ENCODE measurements at regions not wholly inside any gene's neighbourhood (a gene's known extent, or its start where the extent isn't known, plus 50 kb on each side); places are given as distances from the start of the nearest gene placed in this dataset.

DNA sequence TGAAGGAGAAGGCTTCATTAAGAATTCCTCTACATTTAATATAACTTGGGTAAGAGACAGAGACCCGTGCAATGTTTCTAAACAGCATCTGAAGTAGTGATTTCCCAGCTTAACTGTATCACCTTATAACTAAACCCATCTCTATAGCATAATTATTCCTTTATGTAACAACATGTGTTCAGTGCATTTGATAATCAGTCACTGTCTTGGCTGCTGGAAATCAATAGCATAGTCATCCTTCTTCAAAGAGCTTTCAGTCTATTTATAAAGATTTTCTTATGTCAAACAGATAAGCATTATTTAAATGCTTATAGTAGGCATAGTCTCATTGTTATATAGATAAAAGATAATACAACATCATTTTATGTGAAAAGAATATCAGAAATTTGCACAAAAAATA is 80.1 kb upstream of the TYRP1 start:
- no peak overlapping the region for H3K4me3 ChIP-seq
- DNase-seq = no peak
- H3K9me3 ChIP-seq = no peaks in the 10 kb centered on the region
- H3K36me3 ChIP-seq = no peaks in the 10 kb centered on the region
- peaks cover 76% of the 10 kb centered on the region for H3K27me3 ChIP-seq

DNA sequence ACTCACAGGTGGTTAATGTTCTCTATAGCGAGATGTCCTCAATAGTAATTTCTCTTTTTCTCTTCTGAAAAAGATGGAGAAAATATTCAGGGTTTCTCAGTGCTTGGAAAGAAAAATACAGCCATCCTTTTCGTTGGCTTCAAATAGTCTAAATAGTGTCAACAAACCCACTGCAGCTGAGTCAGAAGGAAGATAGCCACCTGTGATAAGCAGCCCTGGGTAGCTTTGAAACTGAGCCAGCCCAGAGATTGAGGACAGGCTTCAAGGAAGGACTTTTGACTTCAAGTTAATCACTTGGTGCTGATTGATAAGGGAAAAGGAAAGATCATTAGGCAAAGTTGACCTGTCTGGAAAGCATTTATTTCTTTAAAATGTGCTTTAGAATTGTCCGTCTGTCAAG is 78.7 kb upstream of the TYRP1 start:
- Histone ChIP-seq H3K27me3 (peaks cover 83% of the 10 kb centered on the region), H3K4me3 (no peak overlapping the region)
- no peak for DNase-seq

DNA sequence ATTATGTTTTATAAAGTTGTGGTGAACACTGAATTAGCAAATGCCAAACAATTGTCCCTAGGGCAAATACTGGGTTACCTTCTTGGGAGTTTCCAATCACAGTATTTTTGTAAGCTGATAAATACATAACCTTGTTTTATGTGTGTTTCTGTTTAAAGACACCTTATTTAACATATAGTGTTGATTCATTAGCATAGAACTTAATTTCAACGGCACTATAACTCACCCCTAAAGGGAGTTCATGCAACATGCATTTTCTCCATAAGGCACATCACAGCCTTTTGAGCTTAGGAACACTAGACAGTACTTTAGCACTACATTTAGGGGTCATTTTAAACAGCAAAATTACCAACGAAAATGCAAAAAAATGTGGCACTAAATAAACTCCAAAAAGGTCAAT is 74.2 kb upstream of the TYRP1 start:
- Histone ChIP-seq H3K27me3 (peaks cover 78% of the 10 kb centered on the region), H3K9me3 (no peaks in the 10 kb centered on the region), H3K36me3 (no peaks in the 10 kb centered on the region), H3K4me3 (no peak overlapping the region)
- DNase-seq = no peak

More for the DNA sequence above, 78.7 kb upstream of the TYRP1 start:
- Histone ChIP-seq H3K36me3 (no peaks in the 10 kb centered on the region), H3K9me3 (no peaks in the 10 kb centered on the region)

DNA sequence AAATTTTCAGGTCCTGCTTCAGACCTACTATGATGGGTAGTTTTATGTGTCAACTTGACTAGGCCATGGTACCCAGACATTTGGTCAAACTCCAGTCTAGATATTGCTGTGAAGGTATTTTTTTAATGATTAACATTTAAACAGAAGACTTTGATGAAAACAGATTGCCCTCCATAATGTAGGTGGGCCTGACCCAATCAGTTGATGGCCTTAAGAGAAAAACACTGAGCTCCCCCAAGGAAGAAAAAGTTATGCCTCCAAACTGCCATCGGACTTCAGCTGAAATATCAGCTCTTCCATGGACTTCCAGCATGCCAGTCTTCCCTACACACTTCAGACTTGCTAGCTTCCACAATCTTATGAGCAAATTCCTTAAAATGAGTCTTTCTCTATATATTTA is 67.3 kb upstream of the TYRP1 start:
- H3K27me3 ChIP-seq = peaks cover 38% of the 10 kb centered on the region
- no peak overlapping the region for H3K4me3 ChIP-seq
- no peaks in the 10 kb centered on the region for H3K36me3 ChIP-seq
- DNase-seq = no peak
- H3K9me3 ChIP-seq = no peaks in the 10 kb centered on the region

DNA sequence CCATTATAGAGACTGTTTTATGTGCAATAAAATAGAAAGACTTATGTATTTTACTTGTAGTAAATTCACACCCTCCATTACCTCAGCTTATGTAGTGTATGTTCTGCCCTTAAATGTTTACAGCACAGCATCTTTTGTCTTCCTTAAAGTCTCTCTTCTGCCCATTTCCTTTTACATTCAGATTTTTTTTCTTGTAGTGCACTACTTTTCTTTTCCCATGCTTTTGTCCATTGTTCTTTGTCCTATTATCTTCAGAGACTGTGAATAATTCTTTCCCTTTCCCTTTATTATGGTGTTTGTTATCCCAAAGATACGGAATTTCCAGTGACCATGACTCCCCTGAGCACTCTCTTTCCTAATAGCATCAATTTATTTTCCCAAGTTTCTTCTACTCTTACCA is 66.1 kb upstream of the TYRP1 start:
- H3K27me3 ChIP-seq = peaks cover 41% of the 10 kb centered on the region
- H3K4me3 ChIP-seq = no peak overlapping the region
- DNase-seq = no peak
- H3K36me3 ChIP-seq = no peaks in the 10 kb centered on the region
- H3K9me3 ChIP-seq = no peaks in the 10 kb centered on the region

DNA sequence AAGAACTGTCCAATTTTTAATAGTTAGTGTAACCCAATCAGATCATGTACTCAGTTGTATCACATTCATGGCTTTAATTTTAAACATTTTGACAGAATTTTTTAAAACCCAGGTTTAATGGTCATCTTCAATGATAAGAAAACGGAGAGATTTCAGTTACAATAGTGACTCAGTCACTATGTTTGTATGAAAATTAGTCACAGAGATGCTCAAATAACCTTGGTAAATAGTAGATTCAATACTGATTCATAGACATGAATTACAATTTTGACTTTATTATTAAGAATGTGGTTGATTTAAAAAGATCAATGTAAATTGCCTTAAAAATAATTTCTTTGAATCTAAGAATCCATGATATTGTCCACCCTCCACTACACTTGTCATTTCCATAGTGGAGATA is 64.6 kb upstream of the TYRP1 start:
- no peak for DNase-seq
- peaks cover 41% of the 10 kb centered on the region for H3K27me3 ChIP-seq
- H3K4me3 ChIP-seq = no peak overlapping the region
- H3K36me3 ChIP-seq = no peaks in the 10 kb centered on the region
- H3K9me3 ChIP-seq = no peaks in the 10 kb centered on the region

DNA sequence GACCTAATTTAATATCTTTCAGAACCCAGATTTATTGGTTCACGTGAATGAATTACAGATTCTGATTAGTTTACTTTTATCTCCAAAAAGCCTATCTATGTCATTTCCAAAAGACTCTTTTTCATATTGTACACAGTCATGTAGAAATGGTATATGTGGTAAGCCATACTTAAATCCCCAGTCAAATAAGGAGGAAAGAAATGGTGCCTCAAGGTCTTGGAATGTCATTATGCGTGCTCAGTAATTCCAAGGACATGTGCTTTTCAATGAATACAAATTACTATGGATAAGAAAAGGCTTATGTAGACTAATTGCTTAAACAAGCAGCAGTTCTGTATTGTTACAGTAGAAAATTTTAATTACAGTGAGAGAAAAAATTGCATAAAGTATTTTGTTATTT is 64.1 kb upstream of the TYRP1 start:
- H3K4me3 ChIP-seq = no peak overlapping the region
- H3K36me3 ChIP-seq = no peaks in the 10 kb centered on the region
- H3K9me3 ChIP-seq = no peaks in the 10 kb centered on the region
- DNase-seq = no peak
- H3K27me3 ChIP-seq = peaks cover 46% of the 10 kb centered on the region

DNA sequence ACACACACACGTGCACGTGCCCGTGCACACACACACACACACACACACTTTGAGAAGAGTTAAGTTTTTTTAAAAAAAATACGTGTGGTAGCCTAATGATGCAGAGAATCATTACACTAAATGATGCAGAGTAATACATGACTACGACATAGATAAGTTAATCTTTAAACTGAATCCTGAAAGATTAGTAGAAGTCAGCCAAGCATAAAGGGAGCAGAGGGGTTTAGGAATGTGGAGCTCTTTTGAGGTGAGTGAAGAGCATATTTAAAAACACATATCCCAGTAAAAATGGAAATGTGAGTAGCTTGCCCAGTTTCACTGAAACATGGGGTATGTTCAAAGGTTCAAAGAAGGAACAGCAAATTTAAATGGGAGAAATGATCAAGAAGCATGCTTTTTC is 61.3 kb upstream of the TYRP1 start:
- no peak for DNase-seq

DNA sequence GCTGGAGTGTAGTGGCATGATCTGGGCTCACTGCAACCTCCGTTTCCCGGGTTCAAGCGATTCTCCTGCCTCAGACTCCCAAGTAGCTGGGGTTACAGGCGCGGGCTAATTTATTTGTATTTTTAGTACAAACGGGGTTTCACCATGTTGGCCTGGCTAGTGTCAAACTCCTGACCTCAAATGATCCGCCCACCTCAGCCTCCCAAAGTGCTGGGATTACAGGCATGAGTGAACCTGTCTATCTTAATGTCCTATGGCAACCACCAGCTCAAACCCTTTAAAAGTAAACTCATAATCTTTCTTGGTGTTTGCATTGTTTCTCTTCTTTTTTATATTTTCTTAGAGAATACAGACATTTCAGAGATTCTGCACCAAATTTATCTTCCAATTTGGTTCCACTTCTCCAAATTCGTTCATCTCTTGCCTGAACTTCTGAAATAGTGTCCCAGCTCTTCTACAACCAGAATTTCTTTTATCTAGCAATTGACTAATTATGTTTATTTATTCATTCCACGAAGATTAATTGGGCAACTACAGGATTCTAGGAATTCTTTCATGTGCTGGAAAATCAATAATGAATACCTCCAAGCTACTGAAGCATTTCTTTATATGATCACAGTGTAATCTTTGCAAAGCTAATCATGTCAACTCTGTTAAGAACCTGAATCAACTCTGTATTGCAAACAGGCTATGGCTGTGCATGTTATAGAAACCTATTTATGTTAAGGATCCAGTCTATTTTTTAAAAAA is 60.0 kb upstream of the TYRP1 start:
- Histone ChIP-seq H3K36me3 (no peaks in the 10 kb centered on the region), H3K9me3 (no peaks in the 10 kb centered on the region), H3K4me3 (no peak overlapping the region), H3K27me3 (peaks cover 77% of the 10 kb centered on the region)
- no peak for DNase-seq

More for the DNA sequence above, 61.3 kb upstream of the TYRP1 start:
- H3K9me3 ChIP-seq = no peaks in the 10 kb centered on the region
- H3K36me3 ChIP-seq = no peaks in the 10 kb centered on the region
- H3K27me3 ChIP-seq = peaks cover 67% of the 10 kb centered on the region
- no peak overlapping the region for H3K4me3 ChIP-seq

DNA sequence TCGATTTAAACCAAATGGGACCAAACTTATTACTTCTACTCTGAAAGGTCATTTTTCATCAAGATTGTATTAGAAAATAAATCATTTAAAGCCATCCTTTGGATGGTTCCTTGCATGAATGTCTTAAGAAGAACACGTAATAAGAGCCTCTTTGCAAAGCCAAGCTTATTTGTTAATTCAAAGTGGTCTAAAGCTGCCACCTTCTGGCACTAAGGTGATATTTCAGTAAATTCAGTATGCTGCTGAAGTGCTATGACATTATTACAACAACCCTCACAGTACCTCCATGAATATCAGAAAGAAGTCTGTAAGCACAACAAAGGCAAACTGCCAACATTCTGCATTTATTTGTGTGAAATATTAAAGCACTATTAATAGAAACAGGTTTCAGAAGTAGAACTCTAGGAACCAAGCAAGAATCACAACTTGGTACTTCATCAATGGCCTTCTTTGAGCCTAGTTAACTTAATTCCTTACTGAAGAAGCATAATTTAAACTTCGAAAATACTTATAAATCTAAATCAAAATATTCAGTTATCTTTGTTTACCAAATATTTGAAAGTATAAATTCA is 53.1 kb upstream of the TYRP1 start:
- Histone ChIP-seq H3K27me3 (peaks cover 53% of the 10 kb centered on the region), H3K36me3 (no peaks in the 10 kb centered on the region), H3K9me3 (no peaks in the 10 kb centered on the region), H3K4me3 (no peak overlapping the region)
- no peak for DNase-seq

DNA sequence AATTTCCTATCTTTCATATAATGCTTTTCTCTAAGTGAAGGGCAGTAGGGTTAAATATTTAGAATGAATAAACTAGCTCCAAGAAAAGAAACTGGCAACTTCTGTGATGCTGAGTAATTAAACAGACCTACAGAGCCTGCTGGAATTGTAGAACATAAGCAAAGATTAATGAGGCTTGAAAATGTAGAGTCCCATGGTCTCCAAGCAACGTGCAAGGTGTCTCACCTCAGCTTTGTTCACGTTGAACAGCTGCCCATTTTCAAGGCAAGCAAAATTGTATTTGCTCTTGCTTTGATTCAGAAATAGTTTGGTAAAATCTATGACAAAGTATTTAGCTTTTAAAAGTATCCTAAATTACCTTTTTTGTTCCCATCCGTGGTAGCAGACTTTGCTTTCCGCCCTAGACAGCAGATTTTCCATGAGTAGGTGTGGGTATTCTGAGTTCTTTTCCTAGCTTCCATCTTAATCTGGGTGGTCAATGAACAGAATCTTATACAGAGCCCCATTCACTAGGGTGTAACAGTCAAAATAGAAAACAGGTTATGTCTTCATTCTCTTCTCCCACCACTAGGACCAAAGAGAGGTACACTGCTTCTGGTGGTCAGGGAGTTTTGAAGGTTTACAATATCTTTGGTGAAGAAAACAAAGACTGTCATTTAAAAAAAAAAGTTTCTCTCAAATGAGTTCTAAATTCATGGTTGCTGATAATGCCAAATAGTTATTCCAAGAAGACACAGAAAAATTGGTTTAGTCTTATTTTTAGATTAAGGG is 52.1 kb upstream of the TYRP1 start:
- DNase-seq = no peak
- Histone ChIP-seq H3K36me3 (no peaks in the 10 kb centered on the region), H3K9me3 (no peaks in the 10 kb centered on the region), H3K4me3 (no peak overlapping the region), H3K27me3 (peaks cover 46% of the 10 kb centered on the region)
